Pons (tissue), 1 donor: ENCODE measurements at regions not wholly inside any gene's neighbourhood (a gene's known extent, or its start where the extent isn't known, plus 50 kb on each side); places are given as distances from the start of the nearest gene placed in this dataset.
A peak's percentile ranks its signal among the peaks of the same experiment; 100 is the strongest.
"Not testable (repeated sequence)": the region's sequence is repeated elsewhere in the genome, so short reads cannot be mapped to it uniquely, and the experiment has no call there.

ENCODE experiments used
- DNase-seq: peaks from one replicate; pipeline ENCODE4 v3.0.0-alpha.2; 2016; ENCODE audit warnings: low spot score

- no peak for DNase-seq
Measured at GRCh38 chr17:63019138-63019873, 53.3 kb downstream of the TANC2 start.

- no peak for DNase-seq
Measured at GRCh38 chr17:63022567-63022966, 56.5 kb downstream of the TANC2 start.

GRCh38 chr17:63023049-63023448 is 57.0 kb downstream of the TANC2 start:
- no peak for DNase-seq

- DNase-seq: no peak
Measured at GRCh38 chr17:63024201-63024600, 58.2 kb downstream of the TANC2 start.

- no peak for DNase-seq
Measured at GRCh38 chr17:63024716-63025115, 58.7 kb downstream of the TANC2 start.

GRCh38 chr17:63025637-63026036 is 59.6 kb downstream of the TANC2 start:
- DNase-seq: not testable (repeated sequence)

- DNase-seq: no peak
Measured at GRCh38 chr17:63029541-63029940, 63.5 kb downstream of the TANC2 start.

GRCh38 chr17:63032142-63032541 is 66.1 kb downstream of the TANC2 start:
- no peak for DNase-seq

- no peak for DNase-seq
Measured at GRCh38 chr17:63033142-63033541, 67.1 kb downstream of the TANC2 start.

GRCh38 chr17:63035271-63035670 is 69.2 kb downstream of the TANC2 start:
- no peak for DNase-seq

GRCh38 chr17:63035695-63036094 is 69.7 kb downstream of the TANC2 start:
- DNase-seq: no peak

GRCh38 chr17:63039342-63039741 is 73.3 kb downstream of the TANC2 start:
- DNase-seq: peak; percentile 65

GRCh38 chr17:63039899-63040602 is 74.0 kb downstream of the TANC2 start:
- peak; percentile 73 for DNase-seq

- DNase-seq: peak; percentile 29
Measured at GRCh38 chr17:63040816-63041215, 74.8 kb downstream of the TANC2 start.

GRCh38 chr17:63041251-63041650 is 75.2 kb downstream of the TANC2 start:
- peak; percentile 58 for DNase-seq

- no peak for DNase-seq
Measured at GRCh38 chr17:63041722-63042121, 75.7 kb downstream of the TANC2 start.

- peak; percentile 35 for DNase-seq
Measured at GRCh38 chr17:63042256-63042812, 76.3 kb downstream of the TANC2 start.

GRCh38 chr17:63057560-63057959 is 91.5 kb downstream of the TANC2 start:
- DNase-seq: not testable (repeated sequence)

GRCh38 chr17:63066158-63066813 is 100.3 kb downstream of the TANC2 start:
- DNase-seq: no peak

- no peak for DNase-seq
Measured at GRCh38 chr17:63069245-63069644, 103.2 kb downstream of the TANC2 start.

GRCh38 chr17:63070031-63070430 is 104.0 kb downstream of the TANC2 start:
- DNase-seq: no peak

- DNase-seq: no peak
Measured at GRCh38 chr17:63071797-63072196, 105.8 kb downstream of the TANC2 start.

- peak; percentile 52 for DNase-seq
Measured at GRCh38 chr17:63075969-63076368, 109.9 kb downstream of the TANC2 start.
